EH (cell line): ENCODE measurements at regions not wholly inside any gene's neighbourhood (a gene's known extent, or its start where the extent isn't known, plus 50 kb on each side); places are given as distances from the start of the nearest gene placed in this dataset.
"Not testable (repeated sequence)": the region's sequence is repeated elsewhere in the genome, so short reads cannot be mapped to it uniquely, and the experiment has no call there.

Experiments used
- DNase-seq: peaks from one replicate; pipeline ENCODE4 v3.0.0-alpha.2; 2015; ENCODE audit warnings: low read depth

- not testable (repeated sequence) for DNase-seq
These were observed 117.3 kb downstream of the PPIAL4A start for GRCh38 chr1:121006826-121007225.

GRCh38 chr1:121007755-121008154, 118.2 kb downstream of the PPIAL4A start:
- not testable (repeated sequence) for DNase-seq

GRCh38 chr1:121008512-121009215, 119.1 kb downstream of the PPIAL4A start:
- not testable (repeated sequence) for DNase-seq

GRCh38 chr1:121009216-121010057, 119.9 kb downstream of the PPIAL4A start:
- peak; percentile 3 for DNase-seq

GRCh38 chr1:121010141-121010540, 120.6 kb downstream of the PPIAL4A start:
- not testable (repeated sequence) for DNase-seq

- DNase-seq: not testable (repeated sequence)
These were observed 123.6 kb downstream of the PPIAL4A start for GRCh38 chr1:121013181-121013580.

GRCh38 chr1:121016182-121017028, 126.8 kb downstream of the PPIAL4A start:
- DNase-seq: peak; percentile 76

- not testable (repeated sequence) for DNase-seq
These were observed 130.3 kb downstream of the PPIAL4A start for GRCh38 chr1:121019715-121020349.

GRCh38 chr1:121020350-121021236, 131.0 kb downstream of the PPIAL4A start:
- peak; percentile 65 for DNase-seq

- not testable (repeated sequence) for DNase-seq
These were observed 132.1 kb downstream of the PPIAL4A start for GRCh38 chr1:121021716-121022115.

GRCh38 chr1:121032878-121033494, 143.4 kb downstream of the PPIAL4A start:
- DNase-seq: not testable (repeated sequence)

GRCh38 chr1:121036792-121037191, 147.2 kb downstream of the PPIAL4A start:
- DNase-seq: not testable (repeated sequence)

- not testable (repeated sequence) for DNase-seq
These were observed 143.2 kb downstream of the FAM72B start for GRCh38 chr1:121040974-121041373.

- not testable (repeated sequence) for DNase-seq
These were observed 142.6 kb downstream of the FAM72B start for GRCh38 chr1:121041497-121041896.

GRCh38 chr1:121042882-121043281, 141.3 kb downstream of the FAM72B start:
- DNase-seq: not testable (repeated sequence)

GRCh38 chr1:121048293-121048752, 135.8 kb downstream of the FAM72B start:
- DNase-seq: not testable (repeated sequence)

GRCh38 chr1:121048769-121049443, 135.2 kb downstream of the FAM72B start:
- not testable (repeated sequence) for DNase-seq

GRCh38 chr1:121050097-121050496, 134.0 kb downstream of the FAM72B start:
- DNase-seq: not testable (repeated sequence)

GRCh38 chr1:121051161-121051790, 132.9 kb downstream of the FAM72B start:
- DNase-seq: not testable (repeated sequence)
